Brain microvascular endothelial cell (primary cell): ENCODE measurements at regions not wholly inside any gene's neighbourhood (a gene's known extent, or its start where the extent isn't known, plus 50 kb on each side); places are given as distances from the start of the nearest gene placed in this dataset.

Experiments
- DNase-seq: peaks from one replicate; pipeline ENCODE4 v3.0.0-alpha.2; 2020
- H3K27ac ChIP-seq: fragments of 250-450 bp; sonication (Bioruptor Pico); 2 replicates; pipeline ENCODE4 v1.5.1; 2020; ENCODE audit warnings: mild to moderate bottlenecking, moderate library complexity
- H3K27me3 ChIP-seq: fragments of 250-450 bp; sonication (Bioruptor Pico); replicated peaks from 2 replicates; pipeline ENCODE4 v1.5.1; 2020; ENCODE audit warnings: mild to moderate bottlenecking
- H3K36me3 ChIP-seq: fragments of 250-450 bp; sonication (Bioruptor Pico); replicated peaks from 2 replicates; pipeline ENCODE4 v1.5.1; 2020; ENCODE audit warnings: mild to moderate bottlenecking
- H3K4me3 ChIP-seq: 2 replicates; pipeline ENCODE4 v1.5.1; 2011; ENCODE audit warnings: low read depth, mild to moderate bottlenecking, control low read depth, low read length, moderate library complexity
- CTCF ChIP-seq: IDR thresholded peaks from 2 replicates; pipeline ENCODE4 v1.5.1; 2011; ENCODE audit warnings: low read depth, mild to moderate bottlenecking, moderate library complexity, low read length, control low read depth, inconsistent platforms; ENCODE audit errors: missing control alignments
- in situ Hi-C: cut with HindIII; loops from 2 replicates; pipeline ENCODE4 v1.10.0; 2017; ENCODE audit warnings: low sequenced_read_pairs, low pct_ligation_motif_present

DNA sequence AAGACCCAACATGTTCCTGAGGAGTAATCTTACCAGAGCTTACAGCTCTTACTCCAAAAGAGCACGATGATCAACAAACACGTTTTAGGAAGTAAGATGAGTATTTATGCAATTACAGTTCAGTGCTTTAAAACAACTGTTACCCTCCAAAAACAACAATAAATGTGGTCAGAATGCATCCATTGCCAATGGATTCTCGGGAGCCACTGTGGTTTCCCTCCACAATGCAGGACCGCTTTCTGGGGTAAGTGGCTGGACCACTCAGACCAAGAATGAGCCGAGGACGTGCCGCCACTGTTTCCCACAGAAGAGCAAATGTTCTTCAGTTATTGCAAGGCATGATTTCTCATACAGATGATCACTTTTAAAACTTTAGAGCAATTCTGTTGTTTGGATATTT, 232.3 kb upstream of the MKLN1 start:
- in situ Hi-C loops: no loop called here
- Histone ChIP-seq H3K36me3 (peaks cover 7% of the 10 kb centered on the region), H3K27ac (no peak overlapping the region), H3K27me3 (no peaks in the 10 kb centered on the region), H3K4me3 (no peak overlapping the region)
- no peak for DNase-seq
- TF ChIP-seq CTCF: no peak

GRCh38 chr7:131096267-131096927, 231.3 kb upstream of the MKLN1 start:
- no peak overlapping the region for H3K27ac ChIP-seq
- peaks cover 7% of the 10 kb centered on the region for H3K36me3 ChIP-seq
- no peaks in the 10 kb centered on the region for H3K27me3 ChIP-seq
- DNase-seq: no peak
- TF ChIP-seq CTCF: no peak
- in situ Hi-C loops: no loop called here
- no peak overlapping the region for H3K4me3 ChIP-seq

GRCh38 chr7:131097662-131098376, 229.9 kb upstream of the MKLN1 start:
- no peak for TF ChIP-seq CTCF
- in situ Hi-C loops: no loop called here
- Histone ChIP-seq H3K4me3 (no peak overlapping the region), H3K27ac (no peak overlapping the region), H3K27me3 (no peaks in the 10 kb centered on the region), H3K36me3 (peaks cover 14% of the 10 kb centered on the region)
- no peak for DNase-seq

DNA sequence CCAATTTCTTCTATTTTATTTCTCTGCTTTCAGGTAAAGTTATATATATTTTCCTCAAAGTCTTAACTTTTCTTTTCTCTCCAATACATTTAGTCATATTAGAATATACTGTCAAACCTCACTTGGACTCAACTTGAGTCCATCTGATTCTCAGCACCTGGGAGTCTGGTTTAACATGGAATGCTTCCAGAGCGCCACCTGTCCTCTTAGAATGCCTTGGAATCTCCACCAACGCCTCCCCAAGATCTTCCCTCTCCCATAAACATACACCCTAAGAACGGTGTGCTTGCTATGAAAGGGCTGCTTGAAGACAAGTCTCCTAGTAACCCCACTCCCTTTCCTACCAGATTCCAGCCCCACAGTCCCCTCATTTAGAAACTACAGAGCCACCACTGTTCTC, 229.1 kb upstream of the MKLN1 start:
- no peak for DNase-seq
- H3K27me3 ChIP-seq: no peaks in the 10 kb centered on the region
- no peak overlapping the region for H3K27ac ChIP-seq
- H3K4me3 ChIP-seq: no peak overlapping the region
- in situ Hi-C loops: no loop called here
- peaks cover 14% of the 10 kb centered on the region for H3K36me3 ChIP-seq
- no peak for TF ChIP-seq CTCF

DNA sequence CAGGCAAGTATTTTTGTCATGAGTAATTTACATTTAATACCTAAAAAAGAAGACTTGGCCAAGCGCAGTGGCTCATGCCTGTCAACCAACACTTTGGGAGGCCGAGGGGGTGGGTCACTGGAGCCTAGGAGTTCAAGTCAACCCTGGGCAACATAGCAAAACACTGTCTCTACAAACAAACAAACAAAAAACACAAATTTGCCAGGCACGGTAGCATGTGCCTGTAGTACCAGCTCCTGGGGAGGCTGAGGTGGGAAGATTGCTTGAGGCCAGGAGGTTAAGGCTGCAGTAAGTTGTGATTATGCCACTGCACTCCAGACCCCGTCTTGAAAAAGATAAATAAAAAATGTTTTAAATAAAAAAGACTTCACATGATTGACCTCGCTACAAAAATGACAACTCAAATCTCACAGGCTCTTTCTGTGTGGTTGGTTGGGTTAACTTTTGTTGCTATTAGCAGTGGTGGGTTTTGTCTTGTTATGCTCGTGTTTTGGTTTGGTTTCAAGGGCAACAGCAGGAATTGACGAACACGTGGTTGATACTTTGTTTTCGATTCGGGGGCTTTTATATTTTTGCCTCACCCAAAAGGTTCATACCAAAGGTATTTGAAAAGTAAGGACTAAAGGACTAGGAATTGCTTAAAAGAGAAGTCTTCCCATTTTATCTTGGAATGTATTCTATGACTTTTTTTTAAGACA, 227.2 kb upstream of the MKLN1 start:
- Histone ChIP-seq H3K27me3 (no peaks in the 10 kb centered on the region), H3K27ac (no peak overlapping the region), H3K36me3 (peaks cover 13% of the 10 kb centered on the region), H3K4me3 (no peak overlapping the region)
- in situ Hi-C loops: no loop called here
- DNase-seq: no peak
- TF ChIP-seq CTCF: no peak
